C4-2B (cell line): ENCODE measurements at regions not wholly inside any gene's neighbourhood (a gene's known extent, or its start where the extent isn't known, plus 50 kb on each side); places are given as distances from the start of the nearest gene placed in this dataset.

Source experiments
- H3K27ac ChIP-seq: fragments of 450-650 bp; 2 replicates; pipeline ENCODE4 v1.5.1; 2017
- CTCF ChIP-seq: fragments of 450-650 bp; conservative IDR thresholded peaks from 2 replicates; pipeline ENCODE4 v1.5.1; 2017; ENCODE audit warnings: mild to moderate bottlenecking
- ZFX ChIP-seq: fragments of 450-650 bp; IDR thresholded peaks from 2 replicates; pipeline ENCODE4 v1.6.1; 2017

GRCh38 chr3:1892459-1892858 is 206.2 kb upstream of the CNTN4 start:
- no peak overlapping the region for H3K27ac ChIP-seq
- TF ChIP-seq CTCF (no peak), ZFX (no peak)

- TF ChIP-seq CTCF: no peak
- TF ChIP-seq ZFX: no peak
- no peak overlapping the region for H3K27ac ChIP-seq
Measured at GRCh38 chr3:1902416-1902815, 196.2 kb upstream of the CNTN4 start.

- H3K27ac ChIP-seq: no peak overlapping the region
- TF ChIP-seq ZFX (no peak), CTCF (no peak)
Measured at GRCh38 chr3:1903111-1903510, 195.6 kb upstream of the CNTN4 start.

GRCh38 chr3:1907911-1908310 is 190.8 kb upstream of the CNTN4 start:
- no peak overlapping the region for H3K27ac ChIP-seq
- no peak for TF ChIP-seq ZFX

GRCh38 chr3:1908651-1909445 is 189.8 kb upstream of the CNTN4 start:
- no peak overlapping the region for H3K27ac ChIP-seq
- TF ChIP-seq CTCF (no peak), ZFX (no peak)

GRCh38 chr3:1910322-1910721 is 188.3 kb upstream of the CNTN4 start:
- no peak overlapping the region for H3K27ac ChIP-seq
- TF ChIP-seq CTCF (no peak), ZFX (no peak)

GRCh38 chr3:1929788-1930414 is 168.8 kb upstream of the CNTN4 start:
- TF ChIP-seq ZFX (no peak), CTCF (no peak)
- no peak overlapping the region for H3K27ac ChIP-seq
